Lower lobe of right lung (tissue), 2 donors: ENCODE measurements at regions not wholly inside any gene's neighbourhood (a gene's known extent, or its start where the extent isn't known, plus 50 kb on each side); places are given as distances from the start of the nearest gene placed in this dataset.

Experiments
- ATAC-seq, 2 donors: fragments of 200-7000 bp; cut with Tn5 transposase; one replicate each; pipeline ENCODE4 v1.9.1; 2020 to 2022; ENCODE audit warnings: mild to moderate bottlenecking in 2 of 2, moderate library complexity in 2 of 2
- DNase-seq: peaks from one replicate; pipeline ENCODE4 v3.0.0-alpha.2; 2020
- H3K27ac ChIP-seq: fragments of 200-600 bp; one replicate; pipeline ENCODE4 v1.8.0; 2022
- H3K27me3 ChIP-seq: fragments of 200-600 bp; one replicate; pipeline ENCODE4 v1.8.0; 2022; ENCODE audit warnings: low read depth
- H3K36me3 ChIP-seq: fragments of 200-600 bp; one replicate; pipeline ENCODE4 v1.8.0; 2022; ENCODE audit warnings: mild to moderate bottlenecking
- H3K4me1 ChIP-seq: fragments of 200-600 bp; one replicate; pipeline ENCODE4 v1.8.0; 2022
- H3K4me3 ChIP-seq: fragments of 200-600 bp; one replicate; pipeline ENCODE4 v1.8.0; 2022; ENCODE audit warnings: mild to moderate bottlenecking
- H3K9me3 ChIP-seq: fragments of 200-600 bp; one replicate; pipeline ENCODE4 v1.8.0; 2022
- intact Hi-C: fragments of 100-400 bp; cut with DNase I; formaldehyde crosslinking; loops from one replicate; pipeline ENCODE4 v1.11.0; 2022
- TF ChIP-seq, protein P1 (sequence below): fragments of 200-600 bp; IDR thresholded peaks from one replicate; pipeline ENCODE4 v1.8.0; 2022; ENCODE audit warnings: antibody characterized with exemption, mild to moderate bottlenecking
- donor health status: DM: no; HTN: yes; CAD: no; lungs with severe emphysema.

DNA sequence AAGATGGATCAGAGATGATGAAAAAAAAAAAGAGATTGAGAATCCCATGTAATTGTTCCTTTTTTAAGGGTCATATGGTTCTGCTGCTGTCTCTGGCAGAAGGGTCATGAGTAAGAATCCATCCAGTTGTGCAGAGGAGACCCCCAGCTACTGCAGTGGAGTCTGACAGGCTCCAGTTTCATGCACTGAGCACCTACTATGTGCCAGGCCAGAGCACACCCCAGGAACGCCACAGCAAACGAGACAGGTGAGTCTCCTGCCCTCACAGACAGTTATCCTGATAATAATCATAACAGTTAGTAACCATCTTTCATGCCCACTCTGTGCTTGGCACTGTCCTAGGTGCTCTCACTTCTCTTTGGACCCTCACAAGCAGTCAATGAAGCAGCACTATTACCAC lies 420.0 kb downstream of the MATN1 start:
- Histone ChIP-seq H3K27me3 (peaks cover 22% of the 10 kb centered on the region), H3K9me3 (no peaks in the 10 kb centered on the region), H3K4me1 (no peaks in the 10 kb centered on the region), H3K4me3 (no peak overlapping the region), H3K27ac (no peak overlapping the region), H3K36me3 (no peaks in the 10 kb centered on the region)
- TF ChIP-seq, protein P1, sequence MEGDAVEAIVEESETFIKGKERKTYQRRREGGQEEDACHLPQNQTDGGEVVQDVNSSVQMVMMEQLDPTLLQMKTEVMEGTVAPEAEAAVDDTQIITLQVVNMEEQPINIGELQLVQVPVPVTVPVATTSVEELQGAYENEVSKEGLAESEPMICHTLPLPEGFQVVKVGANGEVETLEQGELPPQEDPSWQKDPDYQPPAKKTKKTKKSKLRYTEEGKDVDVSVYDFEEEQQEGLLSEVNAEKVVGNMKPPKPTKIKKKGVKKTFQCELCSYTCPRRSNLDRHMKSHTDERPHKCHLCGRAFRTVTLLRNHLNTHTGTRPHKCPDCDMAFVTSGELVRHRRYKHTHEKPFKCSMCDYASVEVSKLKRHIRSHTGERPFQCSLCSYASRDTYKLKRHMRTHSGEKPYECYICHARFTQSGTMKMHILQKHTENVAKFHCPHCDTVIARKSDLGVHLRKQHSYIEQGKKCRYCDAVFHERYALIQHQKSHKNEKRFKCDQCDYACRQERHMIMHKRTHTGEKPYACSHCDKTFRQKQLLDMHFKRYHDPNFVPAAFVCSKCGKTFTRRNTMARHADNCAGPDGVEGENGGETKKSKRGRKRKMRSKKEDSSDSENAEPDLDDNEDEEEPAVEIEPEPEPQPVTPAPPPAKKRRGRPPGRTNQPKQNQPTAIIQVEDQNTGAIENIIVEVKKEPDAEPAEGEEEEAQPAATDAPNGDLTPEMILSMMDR: no peak
- DNase-seq (no peak), ATAC-seq (no peak)
- intact Hi-C loops: no loop called here

- no peak overlapping the region for H3K4me3 ChIP-seq
- intact Hi-C loops: no loop called here
- DNase-seq: no peak
- TF ChIP-seq, protein P1: no peak
- no peaks in the 10 kb centered on the region for H3K4me1 ChIP-seq
- peaks cover 19% of the 10 kb centered on the region for H3K27me3 ChIP-seq
- no peaks in the 10 kb centered on the region for H3K36me3 ChIP-seq
- H3K27ac ChIP-seq: no peak overlapping the region
- no peaks in the 10 kb centered on the region for H3K9me3 ChIP-seq
- no peak for ATAC-seq
Measured at GRCh38 chr1:30302858-30303257, 420.5 kb downstream of the MATN1 start.

- DNase-seq (no peak), ATAC-seq (no peak)
- H3K27me3 ChIP-seq: peaks cover 15% of the 10 kb centered on the region
- H3K4me1 ChIP-seq: no peaks in the 10 kb centered on the region
- H3K27ac ChIP-seq: no peak overlapping the region
- H3K4me3 ChIP-seq: no peak overlapping the region
- no peaks in the 10 kb centered on the region for H3K36me3 ChIP-seq
- TF ChIP-seq, protein P1: no peak
- intact Hi-C loops: no loop called here
- no peaks in the 10 kb centered on the region for H3K9me3 ChIP-seq
Measured at GRCh38 chr1:30300669-30301068, 422.7 kb downstream of the MATN1 start.

- ATAC-seq: no peak
- peaks cover 16% of the 10 kb centered on the region for H3K27me3 ChIP-seq
Measured at GRCh38 chr1:30299393-30299792, 424.0 kb downstream of the MATN1 start.

GRCh38 chr1:30295674-30296073 lies 427.7 kb downstream of the MATN1 start:
- H3K4me3 ChIP-seq: no peak overlapping the region
- no peaks in the 10 kb centered on the region for H3K9me3 ChIP-seq
- peaks cover 20% of the 10 kb centered on the region for H3K27me3 ChIP-seq
- DNase-seq (no peak), ATAC-seq (no peak)
- TF ChIP-seq, protein P1: no peak
- no peaks in the 10 kb centered on the region for H3K36me3 ChIP-seq
- H3K27ac ChIP-seq: no peak overlapping the region
- no peaks in the 10 kb centered on the region for H3K4me1 ChIP-seq
- intact Hi-C loops: no loop called here

More at GRCh38 chr1:30299393-30299792, 424.0 kb downstream of the MATN1 start:
- Histone ChIP-seq H3K4me1 (no peaks in the 10 kb centered on the region), H3K9me3 (no peaks in the 10 kb centered on the region), H3K36me3 (no peaks in the 10 kb centered on the region), H3K4me3 (no peak overlapping the region), H3K27ac (no peak overlapping the region)
- TF ChIP-seq, protein P1: no peak
- DNase-seq: no peak
- intact Hi-C loops: no loop called here

- H3K9me3 ChIP-seq: no peaks in the 10 kb centered on the region
- intact Hi-C loops: no loop called here
- TF ChIP-seq, protein P1: no peak
Measured at GRCh38 chr1:30295266-30295665, 428.1 kb downstream of the MATN1 start.

More at GRCh38 chr1:30295266-30295665, 428.1 kb downstream of the MATN1 start:
- Histone ChIP-seq H3K36me3 (no peaks in the 10 kb centered on the region), H3K4me3 (no peak overlapping the region), H3K27ac (no peak overlapping the region), H3K4me1 (no peaks in the 10 kb centered on the region), H3K27me3 (peaks cover 23% of the 10 kb centered on the region)
- DNase-seq (no peak), ATAC-seq (no peak)
